ENCODE measurements at regions not wholly inside any gene's neighbourhood (a gene's known extent, or its start where the extent isn't known, plus 50 kb on each side); places are given as distances from the start of the nearest gene placed in this dataset.
"Not testable (repeated sequence)": the region's sequence is repeated elsewhere in the genome, so short reads cannot be mapped to it uniquely, and the experiment has no call there.

DNA sequence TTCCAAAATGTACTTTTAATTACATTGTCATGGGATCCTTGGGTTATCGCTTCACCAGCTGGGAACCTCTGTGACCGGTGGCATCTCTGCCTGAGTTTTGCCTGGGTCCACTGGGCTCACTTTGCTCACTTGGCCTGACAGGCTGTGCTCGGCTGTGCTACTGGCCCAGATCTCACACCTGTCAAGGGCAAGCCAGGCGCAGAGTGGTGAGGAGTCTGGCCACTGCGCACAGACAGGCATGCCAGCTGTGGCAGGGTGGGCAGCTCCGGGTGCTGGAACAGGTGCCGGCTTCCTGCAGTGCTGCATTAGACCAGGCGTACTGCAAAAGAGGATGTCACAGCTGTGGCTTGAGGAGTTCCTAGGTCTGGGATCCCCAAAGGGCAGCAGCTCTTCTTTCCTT lies 489.8 kb downstream of the TENT5A start:
- Histone ChIP-seq H3K4me2 (ENCODE audit: low read length) (no peak overlapping the region), H2AFZ (ENCODE audit: low read depth, low read length, poor library complexity, severe bottlenecking) (no peak overlapping the region), H3K9me2 (ENCODE audit: insufficient read depth) (no peaks in the 10 kb centered on the region), H3K27ac (ENCODE audit: low read depth, low read length) (no peak overlapping the region), H3K4me1 (ENCODE audit: control insufficient read depth in 1 of 2, insufficient read depth in 2 of 2, low read length in 2 of 2) (no peaks in the 10 kb centered on the region), H3K27me3 (ENCODE audit: insufficient read depth, low read length) (no peaks in the 10 kb centered on the region), H3K79me2 (ENCODE audit: insufficient read depth, low read length) (no peaks in the 10 kb centered on the region), H3K36me3 (ENCODE audit: control insufficient read depth in 1 of 2, insufficient read depth in 2 of 2, low read length in 2 of 2) (no peaks in the 10 kb centered on the region), H3K9ac (ENCODE audit: low read length) (no peak overlapping the region), H3K9me3 (ENCODE audit: control insufficient read depth in 1 of 2, insufficient read depth in 1 of 2, low read depth in 1 of 2, low read length in 2 of 2) (no peaks in the 10 kb centered on the region), H4K20me1 (ENCODE audit: insufficient read depth) (no peaks in the 10 kb centered on the region), H3K4me3 (replicated peaks in 1 of 2; ENCODE audit: low read depth in 1 of 2, low read length in 2 of 2) (no peak overlapping the region)
- no TSS peak for BruUV-seq (replicated peaks)
- CTCF ChIA-PET, result no interaction called here
- DNase-seq (ENCODE audit: low read depth, low spot score) (no peak), ATAC-seq (no peak)
- POLR2A ChIA-PET, result no interaction called here
- RAD21 ChIA-PET (ENCODE audit: low non-redundant PET in 1 of 2, low total read pairs in 2 of 2, uncharacterized antibody in 2 of 2, unreplicated experiment in 2 of 2), result no interaction called here
- TF ChIP-seq JUND (IDR thresholded peaks at IDR 0.05), result no peak
- no peak for TF ChIP-seq SRF (IDR thresholded peaks at IDR 0.05; ENCODE audit: low read depth)
- TF ChIP-seq ELF1 (IDR thresholded peaks at IDR 0.05; ENCODE audit: borderline replicate concordance, low read depth), result no peak
- TF ChIP-seq ZFX (IDR thresholded peaks at IDR 0.05), result no peak
- TF ChIP-seq, protein P1, sequence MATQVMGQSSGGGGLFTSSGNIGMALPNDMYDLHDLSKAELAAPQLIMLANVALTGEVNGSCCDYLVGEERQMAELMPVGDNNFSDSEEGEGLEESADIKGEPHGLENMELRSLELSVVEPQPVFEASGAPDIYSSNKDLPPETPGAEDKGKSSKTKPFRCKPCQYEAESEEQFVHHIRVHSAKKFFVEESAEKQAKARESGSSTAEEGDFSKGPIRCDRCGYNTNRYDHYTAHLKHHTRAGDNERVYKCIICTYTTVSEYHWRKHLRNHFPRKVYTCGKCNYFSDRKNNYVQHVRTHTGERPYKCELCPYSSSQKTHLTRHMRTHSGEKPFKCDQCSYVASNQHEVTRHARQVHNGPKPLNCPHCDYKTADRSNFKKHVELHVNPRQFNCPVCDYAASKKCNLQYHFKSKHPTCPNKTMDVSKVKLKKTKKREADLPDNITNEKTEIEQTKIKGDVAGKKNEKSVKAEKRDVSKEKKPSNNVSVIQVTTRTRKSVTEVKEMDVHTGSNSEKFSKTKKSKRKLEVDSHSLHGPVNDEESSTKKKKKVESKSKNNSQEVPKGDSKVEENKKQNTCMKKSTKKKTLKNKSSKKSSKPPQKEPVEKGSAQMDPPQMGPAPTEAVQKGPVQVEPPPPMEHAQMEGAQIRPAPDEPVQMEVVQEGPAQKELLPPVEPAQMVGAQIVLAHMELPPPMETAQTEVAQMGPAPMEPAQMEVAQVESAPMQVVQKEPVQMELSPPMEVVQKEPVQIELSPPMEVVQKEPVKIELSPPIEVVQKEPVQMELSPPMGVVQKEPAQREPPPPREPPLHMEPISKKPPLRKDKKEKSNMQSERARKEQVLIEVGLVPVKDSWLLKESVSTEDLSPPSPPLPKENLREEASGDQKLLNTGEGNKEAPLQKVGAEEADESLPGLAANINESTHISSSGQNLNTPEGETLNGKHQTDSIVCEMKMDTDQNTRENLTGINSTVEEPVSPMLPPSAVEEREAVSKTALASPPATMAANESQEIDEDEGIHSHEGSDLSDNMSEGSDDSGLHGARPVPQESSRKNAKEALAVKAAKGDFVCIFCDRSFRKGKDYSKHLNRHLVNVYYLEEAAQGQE (IDR thresholded peaks at IDR 0.05; ENCODE audit: low read depth), result no peak
- TF ChIP-seq SP1 (IDR thresholded peaks at IDR 0.05; ENCODE audit: low read depth), result no peak
- no peak for TF ChIP-seq RAD21 (IDR thresholded peaks at IDR 0.05; ENCODE audit: low read depth)
- no peak for TF ChIP-seq TCF7L2 (IDR thresholded peaks at IDR 0.05; ENCODE audit: borderline replicate concordance, extremely low read depth, insufficient read depth, insufficient read length)
- no peak for TF ChIP-seq FOSL1 (IDR thresholded peaks at IDR 0.05; ENCODE audit: low read depth)
- TF ChIP-seq, protein P2, sequence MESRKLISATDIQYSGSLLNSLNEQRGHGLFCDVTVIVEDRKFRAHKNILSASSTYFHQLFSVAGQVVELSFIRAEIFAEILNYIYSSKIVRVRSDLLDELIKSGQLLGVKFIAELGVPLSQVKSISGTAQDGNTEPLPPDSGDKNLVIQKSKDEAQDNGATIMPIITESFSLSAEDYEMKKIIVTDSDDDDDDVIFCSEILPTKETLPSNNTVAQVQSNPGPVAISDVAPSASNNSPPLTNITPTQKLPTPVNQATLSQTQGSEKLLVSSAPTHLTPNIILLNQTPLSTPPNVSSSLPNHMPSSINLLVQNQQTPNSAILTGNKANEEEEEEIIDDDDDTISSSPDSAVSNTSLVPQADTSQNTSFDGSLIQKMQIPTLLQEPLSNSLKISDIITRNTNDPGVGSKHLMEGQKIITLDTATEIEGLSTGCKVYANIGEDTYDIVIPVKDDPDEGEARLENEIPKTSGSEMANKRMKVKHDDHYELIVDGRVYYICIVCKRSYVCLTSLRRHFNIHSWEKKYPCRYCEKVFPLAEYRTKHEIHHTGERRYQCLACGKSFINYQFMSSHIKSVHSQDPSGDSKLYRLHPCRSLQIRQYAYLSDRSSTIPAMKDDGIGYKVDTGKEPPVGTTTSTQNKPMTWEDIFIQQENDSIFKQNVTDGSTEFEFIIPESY (IDR thresholded peaks at IDR 0.05; ENCODE audit: extremely low read depth, insufficient replicate concordance, low read length), result no peak
- TF ChIP-seq, protein P3, sequence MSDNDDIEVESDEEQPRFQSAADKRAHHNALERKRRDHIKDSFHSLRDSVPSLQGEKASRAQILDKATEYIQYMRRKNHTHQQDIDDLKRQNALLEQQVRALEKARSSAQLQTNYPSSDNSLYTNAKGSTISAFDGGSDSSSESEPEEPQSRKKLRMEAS (IDR thresholded peaks at IDR 0.05), result no peak
- TF ChIP-seq SIN3A (IDR thresholded peaks at IDR 0.05; ENCODE audit: low read depth), result no peak
- no peak for TF ChIP-seq CBX3 (IDR thresholded peaks at IDR 0.05; ENCODE audit: low read depth)
- no peak for TF ChIP-seq EZH2phosphoT487 (IDR thresholded peaks at IDR 0.05; ENCODE audit: borderline replicate concordance)
- intact Hi-C loops (cut with micrococcal nuclease), result no loop called here

DNA sequence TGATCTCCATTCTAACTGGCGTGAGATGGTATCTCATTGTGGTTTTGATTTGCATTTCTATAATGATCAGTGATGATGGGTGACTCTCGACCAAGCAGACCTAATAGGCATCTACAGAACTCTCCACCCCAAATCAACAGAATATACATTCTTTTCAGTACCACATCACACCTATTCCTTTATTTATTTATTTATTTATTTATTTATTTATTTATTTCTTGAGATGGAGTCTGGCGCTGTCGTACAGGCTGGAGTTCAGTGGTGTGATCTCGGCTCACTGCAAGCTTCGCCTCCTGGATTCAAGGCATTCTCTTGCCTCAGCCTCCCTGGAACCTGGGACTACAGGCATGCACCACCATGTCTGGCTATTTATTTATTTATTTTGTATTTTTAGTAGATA lies 496.3 kb downstream of the TENT5A start:
- BruUV-seq (replicated peaks), result not testable (repeated sequence)
- intact Hi-C loops (cut with micrococcal nuclease), result loop anchor here (10.0 kb wide), 1 partner anchor 501 kb away; no protein-coding TSS in a partner anchor

More for the DNA sequence above, 496.3 kb downstream of the TENT5A start:
- POLR2A ChIA-PET; H3K27ac ChIP-seq (ENCODE audit: low read depth, low read length); H3K9me3 ChIP-seq (ENCODE audit: control insufficient read depth in 1 of 2, insufficient read depth in 1 of 2, low read depth in 1 of 2, low read length in 2 of 2); H3K4me3 ChIP-seq (replicated peaks in 1 of 2; ENCODE audit: low read depth in 1 of 2, low read length in 2 of 2); H3K36me3 ChIP-seq (ENCODE audit: control insufficient read depth in 1 of 2, insufficient read depth in 2 of 2, low read length in 2 of 2); H3K79me2 ChIP-seq (ENCODE audit: insufficient read depth, low read length); H3K27me3 ChIP-seq (ENCODE audit: insufficient read depth, low read length); RAD21 ChIA-PET (ENCODE audit: low non-redundant PET in 1 of 2, low total read pairs in 2 of 2, uncharacterized antibody in 2 of 2, unreplicated experiment in 2 of 2); H3K4me2 ChIP-seq (ENCODE audit: low read length); H2AFZ ChIP-seq (ENCODE audit: low read depth, low read length, poor library complexity, severe bottlenecking); DNase-seq (ENCODE audit: low read depth, low spot score); H4K20me1 ChIP-seq (ENCODE audit: insufficient read depth); CTCF ChIA-PET; H3K9ac ChIP-seq (ENCODE audit: low read length); H3K9me2 ChIP-seq (ENCODE audit: insufficient read depth); H3K4me1 ChIP-seq (ENCODE audit: control insufficient read depth in 1 of 2, insufficient read depth in 2 of 2, low read length in 2 of 2); ATAC-seq: not testable (repeated sequence)
